GM21381 (cell line): ENCODE measurements at regions not wholly inside any gene's neighbourhood (a gene's known extent, or its start where the extent isn't known, plus 50 kb on each side); places are given as distances from the start of the nearest gene placed in this dataset.
"Not testable (repeated sequence)": the region's sequence is repeated elsewhere in the genome, so short reads cannot be mapped to it uniquely, and the experiment has no call there.

ENCODE experiments used
- ATAC-seq: cut with Tn5 transposase; IDR thresholded peaks from one replicate; pipeline ENCODE4 v1.9.1; 2021; ENCODE audit warnings: mild to moderate bottlenecking, moderate library complexity; ENCODE audit not compliant: unreplicated experiment

- ATAC-seq: not testable (repeated sequence)
Measured at GRCh38 chr9:91512235-91512634, 88.6 kb upstream of the NFIL3 start.

DNA sequence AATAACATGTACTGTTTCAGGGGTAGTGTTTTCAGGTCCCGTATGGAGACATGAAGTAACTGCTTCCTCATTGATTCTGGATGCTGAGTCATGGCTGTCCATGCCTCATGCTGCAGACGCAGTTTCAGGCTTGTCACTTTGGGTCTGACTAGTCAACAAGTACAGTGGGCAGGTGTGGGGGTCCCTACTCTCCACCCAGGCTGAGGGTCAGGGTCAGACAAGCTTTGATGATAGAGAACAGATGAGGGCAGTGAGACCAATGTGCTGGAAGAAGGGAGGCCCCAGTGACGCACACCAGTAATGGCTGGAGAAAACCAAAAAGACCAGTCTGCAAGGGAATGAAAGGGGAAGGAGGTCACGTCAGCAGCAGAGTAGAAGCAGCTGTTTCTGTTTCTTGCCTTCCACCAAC, 80.0 kb upstream of the NFIL3 start:
- ATAC-seq: no peak

DNA sequence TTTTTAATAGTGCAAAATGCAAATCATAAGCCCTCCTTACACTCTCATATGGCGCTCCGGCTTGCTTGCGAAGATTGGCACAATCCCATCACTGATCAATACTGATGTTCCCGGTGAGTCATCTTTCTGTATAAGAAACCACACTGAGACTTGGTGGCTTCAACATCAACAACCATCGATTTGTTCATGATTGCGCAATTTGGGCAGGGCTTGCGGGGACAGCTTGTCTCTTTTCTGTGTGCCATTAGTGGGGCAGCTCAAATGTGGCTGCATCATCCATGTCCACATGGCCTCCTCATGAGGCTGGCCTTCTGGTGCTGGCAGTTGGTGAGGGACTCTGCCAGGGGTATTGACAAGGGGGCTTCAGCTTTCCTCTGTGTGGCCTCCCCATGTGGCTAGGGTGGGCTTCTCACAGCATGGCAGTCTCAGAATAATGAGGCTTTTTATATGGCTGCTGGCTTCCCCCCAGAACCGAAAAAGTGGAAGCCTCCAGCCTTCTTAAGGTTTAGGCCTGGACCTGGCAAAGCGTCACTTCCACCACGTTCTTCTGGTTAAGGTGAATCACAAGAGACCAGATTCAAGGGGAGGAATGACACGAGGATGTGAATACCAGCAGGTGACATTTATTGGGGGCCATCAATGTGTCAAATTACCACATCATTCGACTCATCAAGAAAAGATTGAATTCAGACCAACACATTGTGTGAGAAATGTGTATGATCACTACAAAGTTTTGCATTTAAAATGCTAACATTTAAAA, 79.5 kb upstream of the NFIL3 start:
- ATAC-seq: no peak

DNA sequence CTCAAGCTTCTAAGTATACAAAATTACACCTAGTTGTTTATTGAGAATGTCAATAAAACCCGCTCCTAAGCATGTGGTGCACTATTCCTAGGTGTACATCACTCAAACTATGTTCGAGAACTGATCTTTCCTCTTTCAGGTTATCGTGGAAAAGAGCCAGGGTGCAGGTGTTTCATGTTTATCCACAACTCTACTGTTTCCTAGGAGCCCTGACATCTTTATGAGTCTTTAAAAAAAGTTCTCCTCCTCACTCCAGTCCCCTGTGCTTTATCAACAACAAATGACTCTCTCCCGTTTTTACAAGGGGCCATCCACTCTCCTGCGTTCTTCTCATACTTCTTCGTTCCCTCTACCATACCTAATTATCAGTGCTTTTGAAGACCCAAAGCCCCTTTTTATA, 78.8 kb upstream of the NFIL3 start:
- ATAC-seq: no peak

- ATAC-seq: peak; percentile 54
Measured at GRCh38 chr9:91500509-91501014, 76.9 kb upstream of the NFIL3 start.

- ATAC-seq: no peak
Measured at GRCh38 chr9:91496351-91496750, 72.7 kb upstream of the NFIL3 start.

DNA sequence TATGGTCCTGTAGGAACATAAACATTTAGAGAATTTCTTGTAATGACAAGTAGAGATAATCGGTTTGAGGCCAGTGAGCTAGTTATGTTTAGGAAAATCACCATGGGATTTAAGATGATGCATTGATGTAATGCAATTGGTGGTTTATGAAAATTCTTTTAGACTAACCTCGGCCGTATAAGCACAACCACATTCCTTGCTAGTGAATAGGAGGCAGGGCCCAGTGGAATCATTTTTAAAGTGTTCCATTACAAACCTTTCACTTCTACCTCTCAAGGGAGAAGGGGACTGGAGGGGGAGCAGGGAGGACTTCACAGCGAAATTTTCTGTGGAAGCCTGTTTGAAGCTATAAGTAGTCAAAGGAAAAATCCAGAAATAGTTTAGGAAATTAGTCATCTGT, 71.8 kb upstream of the NFIL3 start:
- ATAC-seq: no peak

DNA sequence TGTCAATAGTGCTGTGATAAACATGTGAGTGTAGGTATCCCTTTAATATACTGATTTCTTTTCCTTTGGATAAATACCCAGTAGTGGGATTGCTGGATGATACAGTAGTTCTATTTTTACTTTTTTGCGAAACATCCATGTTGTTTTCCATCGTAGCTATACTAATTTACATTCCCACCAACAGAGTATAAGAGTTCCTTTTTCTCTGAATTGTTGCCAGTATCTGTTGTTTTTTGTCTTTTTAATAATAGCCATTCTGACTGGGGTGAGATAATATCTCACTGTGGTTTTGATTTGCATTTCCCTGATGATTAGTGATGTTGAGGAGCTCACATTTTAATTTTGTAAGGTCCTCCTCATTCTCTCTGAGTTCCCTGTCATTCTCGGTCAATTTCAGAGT, 71.1 kb upstream of the NFIL3 start:
- ATAC-seq: no peak

DNA sequence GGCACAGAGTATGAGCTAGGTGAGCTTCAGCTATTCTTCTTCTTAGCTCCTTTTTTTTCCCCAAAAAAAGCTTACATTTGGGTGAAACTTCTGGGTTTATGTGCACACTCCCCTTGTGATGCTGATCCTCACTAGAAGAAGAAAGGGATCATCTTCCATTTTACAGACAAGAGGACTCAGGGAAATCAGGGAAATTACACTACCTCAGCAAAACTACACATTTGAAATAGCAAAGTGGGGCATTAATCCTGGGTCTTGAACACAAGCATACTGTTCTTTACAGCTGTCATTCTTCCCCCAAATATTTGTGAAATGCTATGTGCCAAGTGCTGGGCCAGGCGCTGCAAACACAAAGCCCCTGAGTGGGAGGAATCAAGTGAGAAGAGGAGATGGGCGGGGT, 68.6 kb upstream of the NFIL3 start:
- no peak for ATAC-seq

DNA sequence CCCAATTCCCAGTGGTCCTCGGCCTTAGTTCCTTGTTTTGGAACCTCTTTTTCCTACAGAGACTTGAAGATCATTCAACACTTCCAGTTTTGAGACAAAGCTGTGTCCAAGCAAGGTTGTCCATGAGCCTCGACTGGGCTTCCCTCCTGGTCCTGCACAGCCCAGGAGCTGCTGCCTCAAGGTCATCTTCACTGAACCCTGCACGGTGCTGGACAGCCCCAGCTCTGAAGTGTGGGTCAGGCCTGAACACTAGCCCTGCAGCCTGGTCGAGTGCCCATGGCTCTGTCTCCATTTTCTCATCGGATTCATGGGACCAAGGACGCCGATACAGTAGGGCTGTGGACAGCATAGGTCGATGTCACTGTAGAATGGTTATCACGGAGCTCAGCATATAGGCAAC, 68.0 kb upstream of the NFIL3 start:
- no peak for ATAC-seq

DNA sequence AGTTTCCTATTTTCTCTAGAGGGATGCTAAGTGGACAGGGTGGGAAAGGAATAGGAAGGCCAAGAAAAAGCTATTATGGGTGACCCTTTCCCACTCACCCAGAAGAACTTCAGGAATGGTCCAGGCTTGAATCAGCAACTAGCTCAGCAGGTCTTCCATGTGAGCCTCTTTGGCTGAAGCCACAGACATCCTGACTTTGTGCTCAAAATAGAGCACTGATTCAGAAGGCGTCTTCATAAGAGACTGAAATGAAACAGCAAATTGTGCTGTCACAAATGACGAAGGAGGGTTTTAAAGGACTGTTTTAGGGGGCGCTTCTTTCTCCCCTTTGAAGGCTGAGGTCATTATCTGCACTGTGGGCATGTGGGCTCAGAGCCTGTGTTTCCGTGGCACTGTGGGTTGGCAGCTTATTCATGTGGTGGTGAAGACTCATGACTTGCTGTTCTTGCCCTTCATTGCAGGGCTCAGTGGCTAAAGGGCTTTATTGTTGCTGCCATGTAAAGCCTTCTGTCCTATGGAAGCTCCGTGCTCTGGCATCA, 65.8 kb upstream of the NFIL3 start:
- ATAC-seq: no peak

DNA sequence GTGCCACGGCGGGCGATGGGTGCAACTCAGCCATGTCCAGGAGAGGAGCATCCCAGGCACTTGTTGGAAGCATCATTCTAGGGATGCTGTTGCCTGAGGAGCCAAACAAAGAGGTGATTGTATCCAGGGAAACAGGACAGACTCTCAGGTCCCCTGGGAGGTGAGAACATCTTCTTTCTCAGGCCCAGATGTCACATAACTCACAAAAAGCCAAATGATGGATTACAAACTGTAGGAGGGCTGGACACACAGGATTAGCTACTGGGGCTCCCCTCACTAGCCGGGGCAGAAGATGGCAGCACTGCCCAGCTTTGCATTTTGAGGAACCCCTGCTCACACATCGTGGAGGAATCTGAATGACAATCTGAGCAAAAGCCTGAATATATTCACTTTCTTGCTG, 64.7 kb upstream of the NFIL3 start:
- no peak for ATAC-seq

DNA sequence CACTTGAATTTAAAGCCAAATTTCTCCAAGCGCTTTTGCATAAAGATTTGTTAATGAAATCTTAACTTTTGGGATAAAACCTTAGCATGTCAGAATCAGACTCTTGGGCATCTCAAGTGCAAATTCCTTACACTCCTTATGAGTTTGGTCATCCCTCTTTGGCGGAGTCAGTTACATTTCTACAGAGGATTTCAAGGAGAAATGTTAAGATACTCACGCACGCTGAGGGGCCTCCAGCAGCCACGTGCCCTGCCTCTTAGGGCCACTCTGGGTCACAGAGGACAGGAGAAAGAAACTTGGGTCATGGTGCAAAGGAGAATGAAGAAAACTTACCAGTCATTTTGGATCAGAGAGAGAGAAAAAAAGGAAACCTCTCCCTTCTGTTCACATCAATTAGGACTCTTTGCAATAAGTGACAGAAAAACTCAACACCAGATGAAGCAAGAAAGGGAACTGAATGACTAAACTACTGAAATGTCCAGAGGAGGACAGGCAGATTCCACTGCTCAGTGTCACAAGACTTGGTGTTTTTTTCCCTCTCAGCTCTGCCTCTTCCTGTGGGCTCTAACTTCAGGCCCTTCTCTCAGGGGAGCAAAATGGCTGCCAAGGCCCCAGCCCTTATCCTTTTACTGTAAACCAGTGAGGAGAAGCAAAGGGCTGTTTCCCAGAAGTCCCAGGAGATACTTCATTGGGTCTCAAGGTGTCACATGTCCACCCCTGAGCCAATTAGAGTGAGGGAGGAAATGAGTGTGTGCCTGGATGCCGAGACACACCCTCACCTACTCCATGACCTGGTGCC, 63.3 kb upstream of the NFIL3 start:
- no peak for ATAC-seq

DNA sequence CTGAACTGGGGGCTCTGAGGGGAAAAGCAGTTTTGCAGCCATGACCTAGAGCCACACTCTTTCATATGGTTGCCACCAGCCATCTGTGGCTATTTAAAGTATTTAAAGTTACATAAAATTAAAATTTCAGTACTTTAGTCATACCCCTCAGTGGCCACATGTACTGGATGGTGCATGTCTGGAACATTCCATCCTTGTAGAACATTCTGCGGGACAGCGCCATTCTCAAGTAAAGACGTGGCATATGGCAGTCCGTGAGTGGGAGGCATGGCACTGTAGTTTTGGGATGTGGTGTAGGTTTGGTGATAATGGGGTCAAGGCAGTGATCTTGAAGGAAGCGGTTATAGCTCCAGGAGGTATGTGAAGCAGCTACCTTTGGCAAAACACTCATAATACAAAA, 61.4 kb upstream of the NFIL3 start:
- ATAC-seq: no peak

GRCh38 chr9:91483835-91484234, 60.2 kb upstream of the NFIL3 start:
- ATAC-seq: no peak

DNA sequence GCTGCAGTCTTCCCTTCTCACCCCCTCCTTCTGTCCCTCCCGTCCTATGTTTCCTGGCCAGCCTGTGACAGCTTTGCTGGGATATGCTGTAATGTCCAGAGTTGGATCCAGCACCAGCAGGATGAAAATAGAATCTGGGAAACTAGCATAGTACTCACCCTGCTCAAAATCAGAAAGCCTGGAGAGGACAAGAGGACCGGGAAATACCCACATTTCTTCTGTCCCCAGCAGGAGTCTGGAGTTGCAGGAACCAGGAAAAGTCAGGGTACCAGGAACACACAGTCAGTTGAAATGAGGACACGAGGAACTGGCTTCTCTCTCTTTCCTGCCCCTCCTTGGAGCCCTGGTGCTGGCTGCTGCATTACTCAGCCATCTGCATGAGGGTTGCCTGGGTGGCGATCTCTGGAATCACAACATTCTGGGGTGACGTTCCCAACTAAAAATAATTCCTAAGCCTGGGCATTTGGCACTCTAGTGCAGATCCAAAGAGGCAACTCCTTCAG, 59.6 kb upstream of the NFIL3 start:
- ATAC-seq: no peak

- no peak for ATAC-seq
Measured at GRCh38 chr9:91481972-91482371, 58.3 kb upstream of the NFIL3 start.

- no peak for ATAC-seq
Measured at GRCh38 chr9:91477106-91477505, 53.5 kb upstream of the NFIL3 start.

- ATAC-seq: no peak
Measured at GRCh38 chr9:91474656-91475055, 51.0 kb upstream of the NFIL3 start.
